SK-N-SH (cell line): ENCODE measurements at regions not wholly inside any gene's neighbourhood (a gene's known extent, or its start where the extent isn't known, plus 50 kb on each side); places are given as distances from the start of the nearest gene placed in this dataset.

Source experiments
- CTCF ChIA-PET: fragments of 300-600, 350-600 bp; formaldehyde crosslinking; extraction: SDS; loops from one replicate; lab custom pipeline; 2021; lab: Yijun Ruan, JAX
- POLR2A ChIA-PET: fragments of 350-600 bp; sonication (Branson Sonifier 250); formaldehyde crosslinking; extraction: SDS; loops from one replicate; lab custom pipeline; 2020; ENCODE audit warnings: antibody characterized with exemption, inconsistent platforms; lab: Yijun Ruan, JAX
- DNase-seq: peaks from one replicate; pipeline ENCODE4 v3.0.0; 2012
- H2AFZ ChIP-seq: fragments of 200-600 bp; sonication (generic); 2 replicates; pipeline ENCODE4 v1.8.1; 2016; ENCODE audit warnings: antibody characterized with exemption, mild to moderate bottlenecking, low read depth
- H3F3A ChIP-seq: fragments of 200-600 bp; sonication (generic); replicated peaks from 2 replicates; pipeline ENCODE3; 2016; ENCODE audit warnings: antibody characterized with exemption, mild to moderate bottlenecking; ENCODE audit not compliant: insufficient read depth
- H3K27ac ChIP-seq, 2 experiments: fragments of 200-500 bp in 1 of 2; fragments of 200-600 bp in 1 of 2; sonication (Bioruptor generic) in 1 of 2; sonication (generic), shearing (Covaris generic) in 1 of 2; 2 replicates each; pipeline versions ENCODE4 v1.5.1 to v1.6.1; 2014 to 2016; ENCODE audit warnings: low read depth in 2 of 2, inconsistent platforms in 1 of 2, low read length in 1 of 2, mild to moderate bottlenecking in 1 of 2, mixed read lengths in 1 of 2
- H3K27me3 ChIP-seq: fragments of 200-600 bp; sonication (generic), shearing (Covaris generic); 2 replicates; pipeline ENCODE4 v1.6.1; 2016; ENCODE audit warnings: mixed run types; ENCODE audit not compliant: insufficient read depth
- H3K36me3 ChIP-seq, 2 experiments: fragments of 200-500 bp in 1 of 2; fragments of 200-600 bp in 1 of 2; sonication (Bioruptor generic) in 1 of 2; sonication (generic) in 1 of 2; replicated peaks in 1 of 2; 2 replicates each; pipeline versions ENCODE3 to v1.5.1; 2014 to 2016; ENCODE audit warnings: low read length in 1 of 2, mild to moderate bottlenecking in 1 of 2; ENCODE audit not compliant: insufficient read depth in 2 of 2, control insufficient read depth in 1 of 2
- H3K4me1 ChIP-seq, 2 experiments: fragments of 200-500 bp in 1 of 2; fragments of 200-600 bp in 1 of 2; sonication (Bioruptor generic) in 1 of 2; sonication (generic), shearing (Covaris generic) in 1 of 2; 2 replicates each; pipeline versions ENCODE4 v1.5.1 to v1.6.1; 2014 to 2016; ENCODE audit warnings: low read depth in 1 of 2, low read length in 1 of 2, mixed run types in 1 of 2; ENCODE audit not compliant: insufficient read depth in 2 of 2, control insufficient read depth in 1 of 2
- H3K4me2 ChIP-seq: fragments of 200-600 bp; sonication (generic), shearing (Covaris generic); 2 replicates; pipeline ENCODE4 v1.6.1; 2017; ENCODE audit warnings: mixed run types
- H3K4me3 ChIP-seq, 2 experiments: fragments of 200-500 bp in 1 of 2; fragments of 200-600 bp in 1 of 2; sonication (Bioruptor generic) in 1 of 2; sonication (generic), shearing (Covaris generic) in 1 of 2; 2 replicates each; pipeline versions ENCODE4 v1.5.1 to v1.8.1; 2014 to 2016; ENCODE audit warnings: low read depth in 2 of 2, inconsistent platforms in 1 of 2, low read length in 1 of 2, mild to moderate bottlenecking in 1 of 2, mixed read lengths in 1 of 2, moderate library complexity in 1 of 2
- H3K79me2 ChIP-seq: fragments of 200-600 bp; sonication (generic); 2 replicates; pipeline ENCODE4 v1.8.1; 2017; ENCODE audit warnings: mild to moderate bottlenecking; ENCODE audit not compliant: insufficient read depth
- H3K9ac ChIP-seq: fragments of 200-600 bp; sonication (generic); 2 replicates; pipeline ENCODE4 v1.6.1; 2017; ENCODE audit warnings: mixed run types
- H3K9me2 ChIP-seq: fragments of 200-600 bp; sonication (generic); 2 replicates; pipeline ENCODE4 v1.6.1; 2017; ENCODE audit warnings: mixed run types
- H3K9me3 ChIP-seq: fragments of 200-600 bp; sonication (generic); 2 replicates; pipeline ENCODE4 v1.6.1; 2017; ENCODE audit warnings: mixed run types, mild to moderate bottlenecking, moderate library complexity
- H4K20me1 ChIP-seq: fragments of 200-600 bp; sonication (generic); 2 replicates; pipeline ENCODE4 v1.6.1; 2017; ENCODE audit warnings: mild to moderate bottlenecking, mixed run types; ENCODE audit not compliant: insufficient read depth
- CHD2 ChIP-seq: fragments of 150-350 bp; IDR thresholded peaks from 2 replicates; pipeline ENCODE4 v1.6.1; 2018; ENCODE audit warnings: low read length; ENCODE audit not compliant: partially characterized antibody
- EP300 ChIP-seq, 2 experiments: IDR thresholded peaks; 2 replicates each; pipeline versions ENCODE4 v1.4.0 to v1.6.1; 2012; ENCODE audit warnings: borderline replicate concordance in 1 of 2, low read depth in 1 of 2, low read length in 1 of 2
- EZH2phosphoT487 ChIP-seq: fragments of 200-600 bp; sonication (generic); IDR thresholded peaks from 2 replicates; pipeline ENCODE4 v1.6.1; 2017; ENCODE audit warnings: low read depth, mixed run types, mild to moderate bottlenecking, antibody characterized with exemption, moderate library complexity, borderline replicate concordance
- FOSL2 ChIP-seq: IDR thresholded peaks from 2 replicates; pipeline ENCODE4 v1.4.0; 2012; ENCODE audit warnings: low read depth, mild to moderate bottlenecking, moderate library complexity, borderline replicate concordance
- FOXJ3 ChIP-seq: sonication (generic); formaldehyde crosslinking; IDR thresholded peaks from 2 replicates; pipeline ENCODE4 v1.5.1; 2020; ENCODE audit warnings: mild to moderate bottlenecking, missing genetic modification reagents
- FOXM1 ChIP-seq: IDR thresholded peaks from 2 replicates; pipeline ENCODE4 v1.4.0; 2012; ENCODE audit warnings: low read depth, mild to moderate bottlenecking
- GABPA ChIP-seq: IDR thresholded peaks from 2 replicates; pipeline ENCODE4 v1.4.0; 2012; ENCODE audit warnings: low read depth, mild to moderate bottlenecking
- JUND ChIP-seq: IDR thresholded peaks from 2 replicates; pipeline ENCODE4 v1.4.0; 2012
- MXI1 ChIP-seq: IDR thresholded peaks from 2 replicates; pipeline ENCODE4 v1.6.1; 2012; ENCODE audit warnings: mild to moderate bottlenecking, low read depth, low read length, improper control_type of control experiment
- POLR2AphosphoS5 ChIP-seq: IDR thresholded peaks from 2 replicates; pipeline ENCODE4 v1.6.1; 2012; ENCODE audit warnings: low read depth, low read length
- RAD21 ChIP-seq: IDR thresholded peaks from 2 replicates; pipeline ENCODE4 v1.6.1; 2012; ENCODE audit warnings: mild to moderate bottlenecking, low read length
- RFX5 ChIP-seq: IDR thresholded peaks from 2 replicates; pipeline ENCODE4 v1.6.1; 2012; ENCODE audit warnings: mild to moderate bottlenecking, improper control_type of control experiment, low read length
- SMC3 ChIP-seq: IDR thresholded peaks from 2 replicates; pipeline ENCODE4 v1.6.1; 2012; ENCODE audit warnings: low read depth, low read length, improper control_type of control experiment
- TAF1 ChIP-seq: IDR thresholded peaks from 2 replicates; pipeline ENCODE4 v1.6.1; 2012; ENCODE audit warnings: low read depth, mild to moderate bottlenecking, low read length, moderate library complexity, borderline replicate concordance
- TEAD4 ChIP-seq: IDR thresholded peaks from 2 replicates; pipeline ENCODE4 v1.4.0; 2012; ENCODE audit warnings: mild to moderate bottlenecking, borderline replicate concordance; ENCODE audit not compliant: insufficient read depth
- WGBS: methylation state at CpG from one replicate; pipeline ENCODE4 v1.1.6; 2017; ENCODE audit warnings: low lambda C conversion rate; 5-methylcytosine and 5-hydroxymethylcytosine counted together
- TF ChIP-seq, protein P1 (sequence below): IDR thresholded peaks from 2 replicates; pipeline ENCODE4 v1.4.0; 2012; ENCODE audit warnings: low read depth

DNA sequence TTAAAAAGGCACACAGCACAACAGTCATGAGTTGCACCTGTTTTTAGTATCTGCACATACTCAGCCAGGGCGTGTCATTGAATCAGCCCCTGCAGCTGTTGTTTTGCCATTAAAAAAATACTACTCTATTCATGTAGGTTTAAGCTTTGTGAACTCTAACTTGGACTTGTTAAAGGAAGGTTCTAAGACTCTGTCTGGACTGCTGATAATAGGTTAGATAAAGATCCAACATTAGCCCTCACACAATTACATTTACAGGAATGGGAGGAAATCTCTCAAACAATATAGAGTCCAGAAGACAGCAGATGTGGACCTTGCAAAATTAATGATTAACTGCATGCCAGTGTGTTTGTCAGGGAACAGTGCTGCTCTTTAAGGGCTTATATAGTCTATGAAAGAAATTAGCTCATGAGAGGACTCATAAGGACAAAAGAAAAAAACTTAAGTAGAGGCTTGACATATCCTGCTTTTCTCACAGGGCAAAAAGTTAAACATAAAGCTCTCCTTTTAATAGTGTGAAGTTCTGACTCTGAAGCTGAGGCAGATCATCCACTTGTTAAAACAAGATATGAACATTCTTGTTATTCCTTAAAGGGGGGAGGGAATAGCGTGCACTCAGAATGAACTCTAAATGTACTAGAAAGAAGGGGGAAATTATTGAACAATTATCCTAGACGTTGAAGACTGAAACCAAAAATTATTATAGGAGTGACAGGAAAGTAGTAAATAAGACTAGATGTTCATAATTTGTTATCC, 243.6 kb downstream of the NDFIP2 start:
- Histone ChIP-seq H2AFZ (no peak overlapping the region), H3K9ac (no peak overlapping the region), H3K79me2 (no peaks in the 10 kb centered on the region), H3F3A (no peaks in the 10 kb centered on the region), H3K27me3 (no peaks in the 10 kb centered on the region), H3K4me3 (no peak overlapping the region), H4K20me1 (no peaks in the 10 kb centered on the region), H3K9me3 (no peaks in the 10 kb centered on the region), H3K9me2 (no peaks in the 10 kb centered on the region), H3K4me1 (peaks cover 0 to 32% of the 10 kb centered on the region in 2 experiments; a peak in 2 of 4 replicates), H3K4me2 (no peak overlapping the region), H3K27ac (peak overlapping the region in 1 of 2 experiments; percentile 87; a peak in 2 of 4 replicates), H3K36me3 (no peaks in the 10 kb centered on the region)
- ChIA-PET POLR2A (no interaction called here), CTCF (interaction anchor here (0.6 kb wide), 2 partner anchors 10 to 46 kb away, joined by 3 to 4 read pairs; no protein-coding TSS in a partner anchor)
- TF ChIP-seq TAF1 (no peak), EP300 (IDR thresholded peaks at IDR 0.05; ENCODE audit: borderline replicate concordance in 1 of 2, low read depth in 1 of 2, low read length in 1 of 2) (peak in 1 of 2 experiments; percentile 49; a peak in 1 of 4 replicates)
- DNase-seq: no peak
- WGBS: 82% methylated on average over 3 of the region's 3 CpGs

DNA sequence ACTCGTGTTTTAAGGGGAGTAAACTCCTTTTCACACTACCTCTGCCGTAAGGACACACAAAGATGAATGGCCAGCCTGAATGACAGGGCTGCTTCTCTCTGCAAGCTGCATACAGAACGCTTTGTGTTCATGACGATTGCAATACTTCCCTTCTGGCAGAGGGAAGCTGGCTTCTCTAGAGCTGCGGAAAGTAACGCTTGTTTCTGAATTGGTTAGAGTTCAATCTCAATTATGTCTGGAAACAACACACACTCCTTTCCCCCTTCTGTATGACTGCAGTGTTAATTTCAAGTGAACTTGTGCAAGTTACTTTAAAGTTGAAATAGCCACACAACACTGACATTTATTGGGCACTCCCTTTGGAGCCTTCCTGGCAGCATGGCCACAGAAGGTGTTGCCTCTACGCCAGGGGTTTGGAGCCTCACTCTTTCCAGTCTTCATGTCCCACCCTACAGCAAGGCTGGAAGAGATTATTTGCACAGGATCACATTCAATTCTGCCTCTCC, 242.6 kb downstream of the NDFIP2 start:
- TF ChIP-seq FOSL2: no peak
- TF ChIP-seq JUND: no peak
- no peak for TF ChIP-seq SMC3
- no peak for TF ChIP-seq MXI1
- no peak for TF ChIP-seq TEAD4
- TF ChIP-seq CHD2: no peak
- TF ChIP-seq POLR2AphosphoS5: no peak
- TF ChIP-seq EZH2phosphoT487: no peak
- no peak for TF ChIP-seq RAD21
- TF ChIP-seq, protein P1, sequence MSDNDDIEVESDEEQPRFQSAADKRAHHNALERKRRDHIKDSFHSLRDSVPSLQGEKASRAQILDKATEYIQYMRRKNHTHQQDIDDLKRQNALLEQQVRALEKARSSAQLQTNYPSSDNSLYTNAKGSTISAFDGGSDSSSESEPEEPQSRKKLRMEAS: no peak
- no peak for TF ChIP-seq GABPA
- TF ChIP-seq FOXJ3: no peak
- TF ChIP-seq RFX5: no peak
- no peak for TF ChIP-seq TAF1
- no peak for TF ChIP-seq FOXM1
- TF ChIP-seq, all 33 proteins: peak for 0
- Histone ChIP-seq H3K9ac (no peak overlapping the region), H3K36me3 (no peaks in the 10 kb centered on the region), H4K20me1 (no peaks in the 10 kb centered on the region), H3K79me2 (no peaks in the 10 kb centered on the region), H3K27me3 (no peaks in the 10 kb centered on the region), H2AFZ (no peak overlapping the region), H3K9me3 (no peaks in the 10 kb centered on the region), H3K4me3 (no peak overlapping the region), H3K4me1 (peaks cover 0 to 32% of the 10 kb centered on the region in 2 experiments; a peak in 2 of 4 replicates), H3F3A (no peaks in the 10 kb centered on the region), H3K9me2 (no peaks in the 10 kb centered on the region), H3K27ac (peak overlapping the region in 1 of 2 experiments; percentile 87; a peak in 2 of 4 replicates), H3K4me2 (no peak overlapping the region)
- WGBS: 89% methylated on average over 7 of the region's 7 CpGs
- DNase-seq: no peak
- ChIA-PET POLR2A (no interaction called here), CTCF (interaction anchor here (0.6 to 1.9 kb wide), 4 partner anchors 11 to 111 kb away, joined by 4 to 8 read pairs (median 4); no protein-coding TSS in a partner anchor)
